Keratinocyte (primary cell): ENCODE measurements at regions not wholly inside any gene's neighbourhood (a gene's known extent, or its start where the extent isn't known, plus 50 kb on each side); places are given as distances from the start of the nearest gene placed in this dataset.

Experiments
- DNase-seq: peaks from one replicate; pipeline ENCODE4 v3.0.0-alpha.2; 2011; ENCODE audit warnings: low read depth, missing footprints, low spot score
- FAIRE-seq: peaks from 2 replicates; lab custom pipeline; 2011; peaks lifted over from hg19 to GRCh38; lab: Jason Lieb, UNC
- H2AFZ ChIP-seq: 2 replicates; pipeline ENCODE4 v1.6.0; 2012; ENCODE audit warnings: low read length, control low read depth, inconsistent platforms; ENCODE audit not compliant: control insufficient read depth
- H3K27ac ChIP-seq: 2 replicates; pipeline ENCODE4 v1.5.1; 2011; ENCODE audit warnings: low read length; ENCODE audit not compliant: control insufficient read depth, insufficient read depth
- H3K27me3 ChIP-seq: 3 replicates; pipeline ENCODE4 v1.6.0; 2011; ENCODE audit warnings: low read length; ENCODE audit not compliant: control insufficient read depth, insufficient read depth; ENCODE audit errors: extremely low read depth
- H3K36me3 ChIP-seq, 2 experiments: 2 replicates in 1 of 2; 3 replicates in 1 of 2; pipeline ENCODE4 v1.5.1; 2011; ENCODE audit warnings: low read length in 2 of 2, mild to moderate bottlenecking in 1 of 2; ENCODE audit not compliant: control insufficient read depth in 2 of 2, insufficient read depth in 2 of 2; ENCODE audit errors: extremely low read depth in 1 of 2
- H3K4me1 ChIP-seq: 3 replicates; pipeline ENCODE4 v1.5.1; 2011; ENCODE audit warnings: low read length; ENCODE audit not compliant: control insufficient read depth, insufficient read depth; ENCODE audit errors: extremely low read depth
- H3K4me2 ChIP-seq: 3 replicates; pipeline ENCODE4 v1.6.0; 2011; ENCODE audit warnings: low read depth, low read length; ENCODE audit not compliant: control insufficient read depth, insufficient read depth; ENCODE audit errors: extremely low read depth
- H3K4me3 ChIP-seq, 3 experiments: fragments of 200-600 bp in 1 of 3; sonication (generic) in 1 of 3; 2 replicates in 2 of 3; 3 replicates in 1 of 3; pipeline ENCODE4 v1.5.1; 2011 to 2016; ENCODE audit warnings: low read length in 3 of 3, mild to moderate bottlenecking in 3 of 3, control low read depth in 2 of 3, inconsistent platforms in 1 of 3, low read depth in 1 of 3, mixed read lengths in 1 of 3, mixed run types in 1 of 3, moderate library complexity in 1 of 3; ENCODE audit not compliant: control insufficient read depth in 2 of 3, insufficient read depth in 2 of 3; ENCODE audit errors: extremely low read depth in 1 of 3
- H3K79me2 ChIP-seq: 2 replicates; pipeline ENCODE4 v1.6.0; 2012; ENCODE audit warnings: low read length; ENCODE audit not compliant: control insufficient read depth, insufficient read depth
- H3K9ac ChIP-seq: 3 replicates; pipeline ENCODE4 v1.6.0; 2011; ENCODE audit warnings: low read length; ENCODE audit not compliant: control insufficient read depth, insufficient read depth; ENCODE audit errors: extremely low read depth
- H3K9me1 ChIP-seq: 3 replicates; pipeline ENCODE4 v1.6.0; 2011; ENCODE audit warnings: low read length; ENCODE audit not compliant: control insufficient read depth, insufficient read depth; ENCODE audit errors: extremely low read depth
- H3K9me3 ChIP-seq: 2 replicates; pipeline ENCODE4 v1.5.1; 2012; ENCODE audit warnings: low read depth, low read length; ENCODE audit not compliant: control insufficient read depth
- H4K20me1 ChIP-seq: 3 replicates; pipeline ENCODE4 v1.6.0; 2011; ENCODE audit warnings: low read length; ENCODE audit not compliant: control insufficient read depth, insufficient read depth; ENCODE audit errors: extremely low read depth
- EZH2 ChIP-seq: IDR thresholded peaks from one replicate; pipeline ENCODE4 v1.6.1; 2012; ENCODE audit warnings: inconsistent platforms, mild to moderate bottlenecking, low read length, moderate library complexity
- dilution Hi-C: fragments of 300-500 bp; cut with MboI; formaldehyde crosslinking; loops from one replicate; pipeline ENCODE4 v1.7.0; 2020; ENCODE audit warnings: low sequenced_read_pairs; ENCODE audit not compliant: extremely low pct_ligation_motif_present
- TF ChIP-seq, protein P1 (sequence below), 3 experiments: IDR thresholded peaks in 1 of 3; conservative IDR thresholded peaks in 1 of 3; optimal IDR thresholded peaks in 1 of 3; 2 replicates in 2 of 3; 3 replicates in 1 of 3; pipeline versions ENCODE3 to v1.5.1; 2011; ENCODE audit warnings: low read length in 3 of 3, mild to moderate bottlenecking in 3 of 3, moderate library complexity in 2 of 3, control low read depth in 1 of 3, inconsistent platforms in 1 of 3; ENCODE audit not compliant: insufficient read depth in 2 of 3; ENCODE audit errors: extremely low read depth in 1 of 3

DNA sequence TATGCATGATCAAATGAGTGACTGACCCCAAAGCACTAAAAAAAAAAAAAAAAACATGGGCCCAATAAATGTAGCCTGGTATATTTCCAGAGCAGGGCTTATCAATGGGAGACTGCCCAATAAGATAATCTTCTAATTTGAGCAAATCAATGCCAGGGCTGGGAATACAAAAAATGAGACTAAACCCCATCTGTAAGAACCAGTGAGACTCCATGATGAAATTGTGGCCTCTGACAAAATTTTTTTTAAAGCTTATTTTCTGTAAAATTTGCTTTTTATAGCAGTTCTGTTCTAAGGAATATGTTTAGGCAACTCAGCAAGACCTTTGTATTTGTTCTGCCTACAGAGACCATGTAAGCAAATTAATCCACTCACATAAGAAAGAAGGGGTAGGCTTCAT, 186.8 kb upstream of the CCDC150 start:
- Histone ChIP-seq H2AFZ (no peak overlapping the region), H4K20me1 (no peaks in the 10 kb centered on the region), H3K27me3 (no peaks in the 10 kb centered on the region), H3K36me3 (no peaks in the 10 kb centered on the region), H3K9ac (no peak overlapping the region), H3K9me1 (no peaks in the 10 kb centered on the region), H3K4me3 (no peak overlapping the region), H3K27ac (no peak overlapping the region), H3K4me1 (no peaks in the 10 kb centered on the region), H3K9me3 (no peaks in the 10 kb centered on the region), H3K79me2 (no peaks in the 10 kb centered on the region), H3K4me2 (no peak overlapping the region)
- dilution Hi-C loops, result no loop called here
- no peak for TF ChIP-seq EZH2
- TF ChIP-seq, protein P1, sequence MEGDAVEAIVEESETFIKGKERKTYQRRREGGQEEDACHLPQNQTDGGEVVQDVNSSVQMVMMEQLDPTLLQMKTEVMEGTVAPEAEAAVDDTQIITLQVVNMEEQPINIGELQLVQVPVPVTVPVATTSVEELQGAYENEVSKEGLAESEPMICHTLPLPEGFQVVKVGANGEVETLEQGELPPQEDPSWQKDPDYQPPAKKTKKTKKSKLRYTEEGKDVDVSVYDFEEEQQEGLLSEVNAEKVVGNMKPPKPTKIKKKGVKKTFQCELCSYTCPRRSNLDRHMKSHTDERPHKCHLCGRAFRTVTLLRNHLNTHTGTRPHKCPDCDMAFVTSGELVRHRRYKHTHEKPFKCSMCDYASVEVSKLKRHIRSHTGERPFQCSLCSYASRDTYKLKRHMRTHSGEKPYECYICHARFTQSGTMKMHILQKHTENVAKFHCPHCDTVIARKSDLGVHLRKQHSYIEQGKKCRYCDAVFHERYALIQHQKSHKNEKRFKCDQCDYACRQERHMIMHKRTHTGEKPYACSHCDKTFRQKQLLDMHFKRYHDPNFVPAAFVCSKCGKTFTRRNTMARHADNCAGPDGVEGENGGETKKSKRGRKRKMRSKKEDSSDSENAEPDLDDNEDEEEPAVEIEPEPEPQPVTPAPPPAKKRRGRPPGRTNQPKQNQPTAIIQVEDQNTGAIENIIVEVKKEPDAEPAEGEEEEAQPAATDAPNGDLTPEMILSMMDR (optimal IDR thresholded peaks at IDR 0.05 in 1 of 3, IDR thresholded peaks at IDR 0.05 in 1 of 3, conservative IDR thresholded peaks at IDR 0.05 in 1 of 3; ENCODE audit: extremely low read depth in 1 of 3, insufficient read depth in 2 of 3, low read length in 3 of 3), result no peak
- DNase-seq (no peak), FAIRE-seq (no peak)

DNA sequence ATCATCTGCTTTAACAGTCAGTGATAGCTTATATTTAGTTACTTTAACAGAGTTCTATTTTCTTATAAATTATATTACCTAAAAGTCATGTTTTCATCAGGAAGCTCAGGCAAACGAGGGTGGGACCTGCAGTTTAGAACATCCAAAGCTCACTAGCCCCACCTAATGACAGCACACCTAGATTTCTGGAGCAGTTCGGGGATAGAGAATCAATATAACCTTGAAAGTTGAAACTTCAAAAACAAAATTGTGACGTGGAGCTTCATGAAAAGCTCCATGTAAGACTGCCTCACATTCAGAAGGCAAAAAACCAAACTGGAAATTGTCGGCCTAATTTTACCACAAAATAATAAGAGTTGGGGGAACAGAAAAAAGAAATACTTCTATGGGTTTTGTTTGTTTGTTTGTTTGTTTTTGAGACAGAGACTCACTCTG, 185.9 kb upstream of the CCDC150 start:
- Histone ChIP-seq H3K4me2 (no peak overlapping the region), H2AFZ (no peak overlapping the region), H4K20me1 (no peaks in the 10 kb centered on the region), H3K27ac (no peak overlapping the region), H3K9me3 (no peaks in the 10 kb centered on the region), H3K79me2 (no peaks in the 10 kb centered on the region), H3K4me3 (no peak overlapping the region), H3K9me1 (no peaks in the 10 kb centered on the region), H3K36me3 (no peaks in the 10 kb centered on the region), H3K27me3 (no peaks in the 10 kb centered on the region), H3K9ac (no peak overlapping the region), H3K4me1 (no peaks in the 10 kb centered on the region)
- no peak for FAIRE-seq
- TF ChIP-seq EZH2, result no peak
- TF ChIP-seq, protein P1 (optimal IDR thresholded peaks at IDR 0.05 in 1 of 3, IDR thresholded peaks at IDR 0.05 in 1 of 3, conservative IDR thresholded peaks at IDR 0.05 in 1 of 3; ENCODE audit: extremely low read depth in 1 of 3, insufficient read depth in 2 of 3, low read length in 3 of 3), result peak; percentile 47 to 70 (median 57)
- dilution Hi-C loops, result no loop called here
- no peak for DNase-seq
